ENCODE measurements at regions not wholly inside any gene's neighbourhood (a gene's known extent, or its start where the extent isn't known, plus 50 kb on each side); places are given as distances from the start of the nearest gene placed in this dataset.
A peak's percentile ranks its signal among the peaks of the same experiment; 100 is the strongest.

DNA sequence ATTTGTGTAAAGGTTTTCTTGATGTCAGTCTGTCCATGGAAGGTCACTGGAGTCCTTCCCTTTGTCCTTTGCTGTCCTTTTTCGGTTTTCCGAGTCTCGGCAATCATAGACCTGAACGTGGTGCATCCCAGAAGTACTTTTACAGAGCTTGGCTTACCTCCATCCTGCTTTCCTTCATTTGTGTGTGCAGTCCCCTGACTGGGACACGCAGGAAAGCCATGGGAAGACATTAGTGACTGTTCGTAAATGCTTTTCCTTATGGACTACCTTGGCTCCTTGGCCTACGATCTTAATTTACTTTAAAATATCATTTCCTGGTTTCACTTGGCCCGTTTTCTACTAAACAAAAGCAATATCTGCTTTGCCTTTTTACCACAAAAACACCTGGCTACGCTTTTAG, 328.4 kb upstream of the RARB start:
- no peak for DNase-seq (ENCODE audit: low spot score)

DNA sequence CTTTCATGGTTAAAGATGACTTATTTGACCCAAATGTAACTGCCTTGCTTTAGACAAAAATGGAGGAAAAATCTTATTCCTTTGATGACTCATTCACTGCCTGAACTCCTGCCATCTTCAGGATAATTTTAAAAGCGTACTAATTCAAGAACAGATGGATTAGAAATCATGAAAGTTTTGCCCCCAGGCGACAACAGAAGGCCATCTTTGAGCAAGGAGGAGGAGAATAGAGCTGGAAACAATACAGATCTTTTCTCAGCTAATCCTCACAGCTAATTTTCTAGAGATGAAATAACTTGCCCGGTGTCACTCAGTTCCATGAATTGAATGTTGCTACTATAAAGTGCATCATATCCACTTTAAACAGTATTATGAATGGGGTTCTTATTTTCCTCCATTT, 324.7 kb upstream of the RARB start:
- DNase-seq (ENCODE audit: low spot score), result peak; percentile 96

DNA sequence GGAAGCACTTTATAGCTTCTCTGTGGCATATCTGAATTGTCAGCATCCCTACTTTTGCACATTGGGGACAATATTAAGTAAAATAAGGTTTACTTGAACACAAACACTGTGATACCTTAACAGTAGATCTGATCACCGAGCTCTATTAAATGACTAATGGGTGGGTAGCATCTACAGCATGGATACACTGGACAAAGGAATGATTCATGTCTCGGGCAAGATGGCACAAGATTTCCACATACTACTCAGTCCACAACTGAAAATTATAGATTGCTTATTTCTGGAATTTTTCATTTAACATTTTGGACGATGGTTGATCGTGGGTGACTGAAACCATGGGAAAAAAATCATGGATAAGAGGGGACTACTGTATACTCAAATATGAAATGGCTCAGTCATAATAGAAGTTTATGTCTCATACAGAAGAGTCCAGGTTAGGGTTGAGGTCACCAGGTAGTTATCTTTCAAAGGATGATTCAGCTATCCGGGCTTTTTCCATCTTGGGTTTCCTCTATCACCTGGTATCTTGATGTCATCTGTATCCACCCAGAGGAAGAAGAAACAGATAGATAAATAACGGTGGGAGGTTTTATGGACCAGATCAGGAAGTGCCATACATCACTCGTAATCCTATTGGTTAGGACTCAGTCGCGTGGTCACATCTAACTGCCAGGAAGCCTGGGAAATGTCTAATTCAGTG, 320.0 kb upstream of the RARB start:
- peak; percentile 68 for DNase-seq (ENCODE audit: low spot score)

DNA sequence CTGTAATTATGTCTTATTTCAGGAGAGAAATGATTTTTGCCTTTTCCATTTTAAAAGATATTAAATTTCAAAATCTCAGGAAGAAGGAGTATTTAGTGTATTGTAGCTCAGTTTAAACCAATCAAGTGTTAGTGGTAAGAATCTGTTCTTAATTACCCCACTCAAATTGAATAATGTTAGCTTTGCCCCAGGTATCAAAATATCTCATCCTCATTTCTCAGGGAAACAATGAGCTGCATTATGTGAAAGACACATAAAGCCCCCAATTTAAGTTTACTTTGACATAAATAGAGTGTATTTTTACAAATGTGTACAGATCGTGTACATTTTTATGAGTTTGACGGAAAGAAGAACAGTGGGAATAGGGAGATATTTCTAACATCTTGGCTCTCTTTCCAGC, 317.4 kb upstream of the RARB start:
- no peak for DNase-seq (ENCODE audit: low spot score)

DNA sequence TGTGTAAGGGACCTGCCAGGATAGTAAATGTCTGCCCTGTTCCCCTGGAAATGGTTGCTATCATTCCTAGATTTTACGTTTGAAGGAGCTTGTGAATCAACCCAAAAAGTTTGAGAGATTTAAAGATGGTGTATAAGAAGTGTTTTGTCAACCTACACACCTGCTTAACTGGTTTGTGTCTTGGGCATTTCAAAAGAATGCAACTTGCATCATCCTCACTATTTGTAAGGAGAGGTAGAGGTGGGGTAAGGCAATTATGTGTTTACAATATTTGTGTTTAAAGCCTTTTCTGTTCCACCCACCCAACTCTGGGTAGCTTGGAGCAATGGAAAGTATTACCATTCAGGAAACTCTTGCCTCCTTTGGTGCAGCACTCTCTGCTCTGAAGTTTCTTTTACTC, 314.2 kb upstream of the RARB start:
- no peak for DNase-seq (ENCODE audit: low spot score)

DNA sequence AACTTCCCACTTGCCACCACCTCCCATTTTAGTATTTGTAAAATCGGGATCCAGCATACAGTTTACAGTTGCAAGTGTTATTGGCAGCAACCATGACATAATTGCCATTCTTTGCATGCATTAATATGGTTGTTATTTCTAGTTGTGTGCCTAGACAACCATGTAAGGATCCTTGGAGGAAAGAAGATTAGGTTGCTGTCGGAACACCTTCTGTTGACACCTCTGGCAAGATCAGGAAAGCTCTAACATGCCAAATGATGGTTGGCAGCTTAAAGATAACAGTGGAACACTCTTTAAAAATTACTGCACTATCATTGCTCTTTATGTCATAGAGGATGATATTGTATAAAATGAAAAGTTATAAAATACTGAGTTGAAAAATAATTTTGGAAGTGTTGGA, 313.5 kb upstream of the RARB start:
- DNase-seq (ENCODE audit: low spot score), result no peak

DNA sequence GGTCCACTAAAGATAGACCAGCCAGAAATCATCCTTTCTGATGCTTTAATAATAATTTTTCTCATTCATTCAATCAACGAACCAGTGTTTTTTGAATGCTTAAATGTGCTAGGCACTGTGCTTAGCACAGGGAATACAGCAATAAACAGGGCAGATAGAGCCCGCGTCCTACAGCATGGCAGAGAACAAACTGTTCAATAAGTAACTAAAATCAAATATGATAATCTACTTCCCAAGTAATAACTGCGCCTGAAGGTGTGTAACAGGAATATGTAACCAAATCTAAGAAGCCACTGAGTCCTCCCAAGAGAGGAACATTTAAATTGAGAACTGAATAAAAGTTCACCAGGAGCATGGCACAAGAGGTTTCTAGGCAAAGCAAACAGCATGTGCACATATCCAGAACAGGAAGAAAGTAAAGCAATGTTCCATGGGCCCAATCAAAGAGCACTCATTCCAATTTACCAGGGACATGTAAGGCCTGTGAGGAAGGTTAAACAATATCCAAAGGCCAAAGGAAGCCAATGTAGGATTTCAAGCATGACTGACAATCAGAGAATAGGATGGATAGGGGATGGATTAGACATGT, 311.0 kb upstream of the RARB start:
- no peak for DNase-seq (ENCODE audit: low spot score)

DNA sequence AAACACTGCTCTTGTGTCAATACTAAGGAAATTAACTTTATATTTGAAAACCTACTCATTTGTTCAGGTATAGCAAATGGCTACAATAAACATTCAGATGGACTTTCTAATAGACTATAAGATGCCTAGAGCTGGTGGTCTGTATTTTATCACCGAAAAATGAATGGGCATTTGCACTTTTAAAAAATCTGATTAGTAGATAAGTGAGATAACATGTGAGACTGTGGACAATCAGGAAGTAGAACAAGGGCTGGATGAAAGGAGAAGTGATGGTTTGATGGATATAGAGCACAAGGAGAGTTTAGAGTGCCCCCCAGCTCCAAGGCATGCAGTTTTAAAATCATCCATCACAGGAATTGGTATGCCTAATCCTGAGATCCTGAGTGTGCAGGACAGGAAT, 308.4 kb upstream of the RARB start:
- DNase-seq (ENCODE audit: low spot score), result no peak

DNA sequence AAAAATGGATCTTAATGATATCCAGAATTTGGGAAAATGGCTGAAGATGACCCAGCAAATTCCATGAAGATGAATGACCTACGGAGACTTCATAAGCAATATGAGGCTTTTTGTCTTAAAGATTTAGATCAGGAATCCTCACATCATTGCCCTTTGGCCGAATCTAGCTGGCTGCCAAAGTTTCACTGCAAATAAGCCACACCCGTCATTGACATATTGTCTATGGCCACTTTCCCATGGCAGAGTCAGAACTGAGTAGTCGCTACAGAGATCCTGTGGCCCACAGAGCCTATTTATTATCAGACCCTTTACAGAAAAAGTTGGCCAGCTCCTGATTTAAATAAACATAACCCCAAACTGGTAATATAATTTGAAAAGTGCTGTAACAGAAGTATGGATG, 307.4 kb upstream of the RARB start:
- DNase-seq (ENCODE audit: low spot score), result no peak

DNA sequence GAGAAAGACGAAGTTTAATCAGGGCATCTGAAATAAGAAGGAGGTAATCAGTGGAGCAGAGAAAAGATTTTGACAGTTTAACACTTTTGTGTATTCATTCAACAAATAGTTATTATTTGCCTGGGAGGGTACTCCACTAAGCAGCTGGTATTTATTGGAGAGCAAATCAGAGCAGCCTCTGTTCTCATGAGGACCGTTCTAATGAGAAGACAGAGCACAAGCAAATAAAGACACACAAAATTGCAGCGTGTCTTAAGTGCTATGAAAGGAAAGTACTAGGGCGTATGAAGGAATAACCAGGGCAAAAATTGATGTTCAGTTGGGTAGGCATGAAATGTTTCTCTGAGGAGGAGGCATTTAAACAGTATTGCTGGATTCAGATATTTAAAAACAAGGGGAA, 302.9 kb upstream of the RARB start:
- DNase-seq (ENCODE audit: low spot score), result no peak

DNA sequence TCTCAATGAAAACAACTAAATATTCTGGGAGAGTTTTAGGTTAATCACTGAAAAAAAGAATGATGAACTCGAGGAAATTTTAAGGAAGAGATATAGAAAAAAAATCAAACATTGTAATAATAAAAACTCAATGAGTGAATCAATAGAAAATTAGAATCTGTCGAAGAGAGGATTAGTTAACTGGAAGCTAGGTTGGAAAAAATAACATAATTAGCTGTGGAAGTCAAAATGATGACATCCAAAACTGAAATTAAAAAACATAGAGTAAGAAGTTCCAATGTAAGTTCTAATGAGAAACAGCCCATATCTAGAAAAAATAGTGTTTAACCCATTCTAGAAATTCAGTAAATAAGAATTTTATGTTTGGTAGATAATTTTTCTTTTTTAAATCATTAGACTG, 299.3 kb upstream of the RARB start:
- DNase-seq (ENCODE audit: low spot score), result no peak

DNA sequence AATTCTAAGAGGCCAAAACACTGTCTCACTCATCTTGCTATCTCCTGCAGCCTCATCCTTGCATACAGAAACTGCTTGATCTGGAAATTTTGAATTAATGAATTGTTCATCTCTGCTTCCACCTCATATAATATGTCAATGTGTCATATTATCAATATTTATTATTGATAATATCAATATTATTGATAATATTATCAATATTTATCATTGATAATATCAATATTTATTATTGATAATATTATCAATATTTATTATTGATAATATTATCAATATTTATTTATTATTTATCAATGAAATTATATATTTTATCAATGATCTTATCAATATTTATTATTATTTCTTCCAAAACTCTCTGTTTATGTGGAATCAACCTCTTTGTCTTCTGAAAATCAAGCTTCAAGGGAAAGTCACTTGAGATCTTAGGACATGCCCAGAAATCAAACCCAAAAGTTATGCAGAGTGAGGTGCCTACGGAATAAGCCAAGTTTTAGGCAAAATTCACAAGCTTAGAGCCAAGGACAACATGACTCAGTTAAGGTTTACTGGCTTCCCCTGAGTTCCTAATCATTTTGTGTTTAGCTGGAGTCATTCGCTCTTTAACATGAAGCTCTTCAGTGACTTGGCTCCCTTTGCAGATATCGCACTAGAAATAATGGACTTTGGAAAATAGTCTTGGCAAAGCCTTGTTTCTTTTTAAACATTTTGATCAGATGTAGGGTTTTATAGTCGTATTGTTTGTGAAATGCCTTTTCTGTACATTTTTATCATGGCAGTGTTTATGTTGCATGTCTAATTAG, 297.1 kb upstream of the RARB start:
- no peak for DNase-seq (ENCODE audit: low spot score)

DNA sequence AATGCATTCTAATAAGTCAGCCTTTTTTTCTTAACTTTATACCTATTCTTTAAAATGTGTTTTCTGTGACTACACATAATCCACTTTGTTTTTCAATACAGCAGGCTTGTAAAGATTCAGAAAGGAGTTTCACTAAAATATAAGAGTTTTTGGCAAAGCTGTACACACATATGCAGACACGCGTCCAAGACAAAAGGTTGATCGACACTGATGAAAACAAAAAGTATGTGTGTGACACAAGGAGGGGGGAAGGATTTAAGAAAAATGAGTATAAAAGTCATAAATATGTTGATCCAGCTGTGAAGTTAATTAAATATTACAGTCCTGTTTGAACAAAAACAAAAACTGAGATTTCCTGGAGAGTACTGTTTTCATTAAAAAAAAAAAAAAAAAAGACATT, 294.5 kb upstream of the RARB start:
- DNase-seq (ENCODE audit: low spot score), result no peak

DNA sequence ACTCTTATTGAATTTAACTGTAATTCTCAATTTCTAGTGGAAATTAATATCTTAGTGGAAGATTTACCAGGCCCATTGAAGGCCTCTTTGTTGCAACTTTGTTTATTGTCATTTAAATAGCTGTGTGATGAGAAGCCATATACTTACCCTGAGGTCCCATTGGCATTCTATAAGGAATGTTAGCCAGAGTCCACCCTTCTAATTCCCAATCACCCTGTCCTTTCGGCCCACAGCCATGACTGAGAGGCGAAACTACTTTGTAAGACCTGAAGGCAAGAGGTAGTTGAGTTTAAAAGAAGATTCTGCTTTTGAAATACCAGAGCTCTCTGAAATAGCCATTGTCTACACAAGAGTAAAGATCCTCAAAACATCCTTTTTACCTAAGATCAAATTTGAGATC, 290.5 kb upstream of the RARB start:
- no peak for DNase-seq (ENCODE audit: low spot score)

DNA sequence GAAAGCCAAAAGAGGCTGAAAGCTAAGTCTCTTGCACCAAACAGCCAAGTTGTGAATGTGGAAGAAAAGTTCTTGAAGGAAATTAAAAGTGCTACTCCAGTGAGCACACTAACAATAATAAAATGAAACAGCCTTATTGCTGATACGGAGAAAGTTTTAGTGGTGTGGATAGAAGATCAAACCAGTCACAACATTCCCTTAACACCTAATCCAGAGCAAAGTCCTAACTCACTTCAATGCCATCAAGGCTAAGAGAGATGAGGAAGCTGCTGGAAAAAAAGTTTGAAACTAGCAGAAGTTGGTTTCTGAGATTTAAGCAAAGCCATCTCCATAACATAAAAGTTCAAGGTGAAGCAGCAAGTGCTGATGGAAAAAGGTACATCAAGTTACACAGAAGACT, 288.8 kb upstream of the RARB start:
- no peak for DNase-seq (ENCODE audit: low spot score)

DNA sequence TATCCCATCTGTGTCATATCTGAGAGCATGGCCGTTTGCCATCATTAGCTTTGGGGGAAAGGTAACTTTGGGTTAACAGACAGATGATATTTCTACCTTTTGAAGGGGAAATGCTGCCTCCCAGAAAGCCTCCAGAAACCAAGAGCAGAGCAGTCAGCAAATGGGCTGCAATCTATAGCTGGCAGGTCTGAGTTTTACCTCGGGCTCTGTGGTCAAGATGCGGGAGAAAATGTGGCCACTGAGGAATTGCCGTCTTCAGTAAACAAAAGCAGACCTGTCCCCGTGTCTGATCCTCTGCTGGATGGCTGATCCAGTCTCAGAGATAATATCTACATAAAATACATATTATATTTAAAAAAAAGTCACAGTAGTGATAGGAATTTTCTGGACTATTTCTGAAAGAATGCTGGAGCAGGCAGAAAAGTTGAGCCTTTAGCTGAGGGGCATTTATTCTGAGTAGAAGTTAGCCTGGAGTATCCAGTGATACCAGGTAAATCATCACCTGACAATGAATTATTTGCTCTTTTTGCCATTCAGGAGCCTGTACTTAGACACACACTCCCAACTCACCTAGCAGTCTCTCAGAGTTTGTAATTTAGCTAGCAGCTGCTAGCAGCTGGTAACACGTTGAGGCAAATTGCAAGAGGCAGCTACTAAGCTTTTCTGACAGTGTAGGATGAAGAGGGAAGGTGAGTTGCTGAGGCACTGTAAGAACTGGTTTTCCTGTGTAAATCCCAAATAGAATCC, 285.3 kb upstream of the RARB start:
- no peak for DNase-seq (ENCODE audit: low spot score)

DNA sequence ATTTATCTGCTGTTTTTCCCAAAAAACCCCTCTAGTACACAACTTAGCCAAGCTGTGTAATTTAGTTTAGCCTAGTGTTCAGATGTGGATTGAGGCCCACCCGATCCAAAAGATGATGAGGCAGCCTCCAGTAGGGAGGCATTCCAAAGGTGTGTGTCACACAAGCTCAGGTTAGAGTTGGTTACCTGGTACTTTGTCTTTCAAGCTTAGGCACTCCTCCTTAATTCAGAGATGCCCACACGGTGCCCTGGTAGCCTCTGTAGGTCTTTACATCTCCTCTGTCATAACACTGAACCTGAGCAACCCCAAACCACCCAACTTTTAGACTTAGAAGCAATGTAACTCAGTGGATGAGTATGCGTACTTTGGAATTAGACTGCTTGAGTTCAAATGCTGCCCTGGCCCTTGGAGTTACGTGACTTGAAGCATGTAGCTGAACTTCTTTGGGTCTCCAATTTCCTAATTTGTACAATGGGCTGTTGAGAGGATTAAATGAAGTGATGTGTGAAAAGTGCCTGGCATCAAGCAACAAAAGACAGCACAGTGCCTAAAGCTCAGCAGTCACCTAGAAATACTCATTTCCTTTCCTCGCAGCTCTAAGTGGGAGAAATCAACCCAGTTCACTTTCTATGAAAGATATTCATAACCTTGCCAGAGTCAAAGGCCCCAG, 284.6 kb upstream of the RARB start:
- DNase-seq (ENCODE audit: low spot score), result no peak

DNA sequence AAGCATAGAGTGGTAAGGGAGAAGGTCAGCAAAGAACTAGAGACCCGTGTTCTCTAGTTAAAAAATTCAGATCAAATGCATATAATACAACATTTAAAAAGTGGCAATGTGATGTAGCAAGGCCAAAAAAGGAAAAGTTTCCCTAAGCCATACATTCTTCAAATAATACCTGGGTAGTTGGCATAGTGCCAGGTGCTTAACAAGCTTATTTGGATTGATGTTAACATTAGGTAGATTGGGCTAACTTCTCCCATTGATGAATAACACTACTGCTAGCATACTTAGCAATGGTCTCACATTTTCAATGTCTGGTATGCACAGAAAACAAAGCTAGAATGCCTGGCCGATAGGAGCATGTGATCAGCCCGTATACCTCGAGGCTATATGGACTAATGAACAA, 283.6 kb upstream of the RARB start:
- DNase-seq (ENCODE audit: low spot score), result no peak

DNA sequence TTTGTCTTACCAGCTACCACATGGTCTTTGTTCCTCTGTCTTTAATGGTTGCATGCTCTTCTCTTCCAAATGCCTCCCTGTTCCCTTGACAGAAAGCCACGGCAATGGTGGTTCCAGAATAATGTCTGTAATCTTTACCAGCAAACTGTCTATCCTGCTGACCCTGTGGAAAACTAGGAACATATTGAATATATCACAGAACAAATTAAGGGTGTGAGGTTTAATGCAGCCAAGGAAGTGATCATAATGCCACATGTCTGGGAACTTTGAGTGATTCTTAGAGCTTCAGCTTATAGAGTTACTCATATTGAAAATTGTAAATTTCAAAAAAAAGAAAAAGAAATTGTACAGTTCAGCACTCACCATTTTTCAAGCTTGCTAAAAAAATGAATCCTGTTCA, 282.9 kb upstream of the RARB start:
- no peak for DNase-seq (ENCODE audit: low spot score)

DNA sequence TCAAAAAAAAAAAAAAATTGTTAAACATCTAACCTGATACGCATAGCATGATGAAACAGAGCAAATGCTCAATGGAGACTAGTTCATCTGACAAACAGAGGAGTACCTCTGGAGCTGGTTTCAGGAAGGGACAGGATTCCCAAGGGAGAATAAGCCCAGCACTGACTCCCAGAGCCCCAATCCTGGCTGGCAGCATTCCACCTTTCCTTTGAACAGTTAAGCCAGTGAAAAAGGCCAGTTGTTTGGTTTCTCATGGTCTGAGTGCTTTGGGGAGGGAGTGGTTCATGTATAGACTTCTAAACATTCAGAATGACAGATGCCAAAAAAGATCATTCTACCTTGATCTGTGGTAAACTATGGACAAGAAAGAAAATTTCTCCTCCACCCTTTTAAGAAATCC, 277.9 kb upstream of the RARB start:
- no peak for DNase-seq (ENCODE audit: low spot score)

DNA sequence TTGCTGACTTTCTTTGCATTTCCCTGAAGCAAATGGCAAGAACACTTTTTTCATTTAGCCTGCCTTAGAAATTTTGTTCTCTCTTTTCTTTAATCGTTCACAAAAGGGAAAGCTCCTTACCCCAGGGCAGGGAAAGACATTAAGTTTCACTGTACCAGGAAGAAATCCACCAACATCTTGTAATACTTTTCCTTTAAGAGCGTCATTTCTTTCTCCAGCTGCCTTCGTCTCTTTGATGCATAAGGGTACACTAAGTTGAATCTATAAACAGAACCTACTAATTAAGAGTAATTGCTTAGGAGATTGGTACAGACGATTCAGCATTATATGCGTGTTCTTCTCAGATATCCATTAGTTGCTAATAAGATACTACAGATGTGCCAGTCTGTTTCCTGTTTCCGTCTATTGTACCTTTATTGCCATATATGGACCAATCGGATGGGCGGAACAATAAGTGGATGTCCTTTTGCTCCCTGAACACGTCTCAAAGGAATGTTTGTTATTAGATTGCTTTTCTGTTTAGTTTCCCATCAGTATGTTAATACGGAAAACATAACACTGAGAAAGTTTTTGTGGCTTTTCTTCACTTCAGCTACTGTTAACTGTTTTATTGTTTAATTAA, 276.7 kb upstream of the RARB start:
- DNase-seq (ENCODE audit: low spot score), result no peak

DNA sequence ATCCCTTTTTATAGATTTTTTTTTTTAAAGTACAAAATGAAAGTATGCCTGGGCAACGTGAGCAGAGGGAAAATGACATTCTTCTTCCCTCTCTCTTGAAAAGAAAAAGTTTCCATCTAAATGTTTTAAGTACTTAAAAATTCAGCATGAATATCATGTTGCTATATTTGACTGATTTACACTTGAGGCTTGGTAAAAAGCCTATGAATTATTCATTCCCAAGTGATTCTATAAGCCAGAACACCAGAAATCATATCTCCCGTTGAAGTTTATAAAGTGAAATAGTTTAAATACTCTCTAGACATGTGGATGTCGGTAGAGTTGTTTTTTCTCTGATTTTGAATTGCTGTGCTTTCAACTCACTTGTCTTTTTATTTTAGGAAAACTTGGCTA, 276.2 kb upstream of the RARB start:
- no peak for DNase-seq (ENCODE audit: low spot score)
